Activated T-cell treated with anti-CD3 and anti-CD28 coated beads for 24 hours (primary cell): ENCODE measurements at regions not wholly inside any gene's neighbourhood (a gene's known extent, or its start where the extent isn't known, plus 50 kb on each side); places are given as distances from the start of the nearest gene placed in this dataset.

Source experiments
- DNase-seq: peaks from one replicate; pipeline ENCODE4 v3.0.0-alpha.2; 2020; ENCODE audit warnings: low read depth

DNA sequence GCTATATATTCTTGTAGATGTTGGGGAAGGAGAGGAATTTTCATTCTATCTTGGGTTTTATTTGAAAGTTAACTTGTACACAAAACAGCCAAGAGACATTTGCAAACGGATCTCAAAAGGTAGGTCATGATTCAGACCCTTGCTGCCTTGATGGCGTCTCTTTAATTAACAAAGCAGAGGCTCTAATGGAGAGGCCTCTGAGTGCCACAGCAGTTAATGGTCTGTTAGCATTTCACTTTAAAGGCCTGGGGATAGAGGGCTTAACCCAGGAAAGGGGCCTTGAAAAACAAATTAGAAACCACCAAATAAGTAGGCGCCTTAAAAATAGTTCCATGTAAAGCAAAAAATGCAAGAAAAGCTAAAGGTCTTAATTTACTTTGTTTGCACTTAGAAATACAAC is 836.9 kb upstream of the CELF4 start:
- DNase-seq, result no peak

DNA sequence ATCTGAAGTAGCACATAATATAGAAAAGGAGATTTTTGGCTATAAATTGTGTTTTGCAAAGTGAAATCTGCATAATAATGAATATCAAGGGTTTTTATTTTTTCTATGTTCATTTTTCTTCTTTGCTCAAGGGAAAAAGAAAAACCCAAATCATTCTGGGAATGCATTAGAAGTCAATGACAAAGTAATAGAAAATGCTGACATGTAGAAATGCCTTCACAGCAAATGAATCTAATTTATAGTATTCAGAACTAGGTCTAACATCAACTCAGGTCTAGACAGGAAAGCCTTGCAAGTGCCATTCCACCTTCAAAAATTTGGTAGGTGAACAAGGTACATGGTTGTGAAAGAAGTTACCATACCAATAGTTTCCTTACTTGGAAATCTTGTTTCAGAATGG is 831.5 kb upstream of the CELF4 start:
- no peak for DNase-seq

GRCh38 chr18:38386146-38386545 is 820.5 kb upstream of the CELF4 start:
- DNase-seq, result no peak

DNA sequence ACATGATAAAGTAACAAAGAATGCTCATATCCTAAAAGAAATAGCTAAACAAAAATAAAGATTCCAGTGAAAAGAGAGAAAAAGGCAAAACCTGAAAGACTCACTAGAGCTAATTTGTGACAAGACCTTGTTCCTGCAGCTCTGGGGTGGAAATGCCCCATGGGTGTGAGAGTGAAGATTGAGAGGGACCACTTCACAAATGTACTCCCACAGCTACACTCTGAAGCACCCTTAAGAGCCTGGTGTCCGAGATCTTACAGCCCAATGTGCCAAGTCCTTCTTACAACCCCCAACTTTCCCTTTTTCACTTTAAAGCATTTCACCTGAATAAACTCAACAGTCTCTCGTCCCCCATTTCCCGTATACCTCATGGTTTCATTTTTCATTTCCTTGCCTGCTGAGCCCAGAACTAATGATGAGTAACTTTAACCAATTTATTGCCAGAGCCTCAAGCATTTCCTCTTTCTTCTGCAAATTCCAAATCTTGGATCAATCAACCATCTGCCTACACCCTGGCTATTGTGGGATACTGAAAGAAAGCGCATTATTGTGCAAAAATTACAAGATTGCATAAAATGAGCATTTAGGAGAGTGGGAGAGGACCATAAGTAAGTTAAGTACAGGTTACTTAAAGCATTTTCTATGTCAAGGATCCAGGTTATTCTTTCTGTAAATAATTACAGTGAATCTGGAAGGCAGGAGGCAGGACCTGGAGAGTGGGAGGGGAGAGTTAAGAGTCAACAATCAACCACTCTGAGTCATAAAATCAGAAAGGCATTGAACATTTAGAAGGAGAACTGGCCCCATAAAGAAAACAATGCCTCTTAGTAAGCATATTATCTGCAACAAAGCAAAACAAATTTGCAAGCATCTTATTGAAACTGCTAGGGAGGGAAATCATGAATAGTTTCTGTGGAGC is 804.4 kb upstream of the CELF4 start:
- DNase-seq, result no peak

DNA sequence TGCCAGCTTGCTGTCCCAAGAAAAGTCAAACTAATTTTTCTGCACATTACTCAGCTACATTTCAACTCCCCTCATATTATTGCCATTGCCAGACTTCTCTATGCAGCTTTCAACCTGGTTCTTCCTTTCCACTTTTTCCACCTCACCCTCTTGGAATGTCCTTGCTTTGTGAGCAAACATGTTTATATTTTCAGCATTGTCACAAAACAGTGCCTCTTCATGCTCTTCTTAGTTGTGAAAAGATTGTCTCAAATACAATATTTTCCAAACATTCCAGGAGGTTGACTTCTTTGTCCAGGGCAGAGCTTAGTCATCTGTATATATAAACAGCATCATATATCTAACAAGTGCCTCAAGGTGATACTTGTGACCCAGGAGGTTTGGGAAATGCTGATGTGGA is 803.3 kb upstream of the CELF4 start:
- DNase-seq, result no peak

DNA sequence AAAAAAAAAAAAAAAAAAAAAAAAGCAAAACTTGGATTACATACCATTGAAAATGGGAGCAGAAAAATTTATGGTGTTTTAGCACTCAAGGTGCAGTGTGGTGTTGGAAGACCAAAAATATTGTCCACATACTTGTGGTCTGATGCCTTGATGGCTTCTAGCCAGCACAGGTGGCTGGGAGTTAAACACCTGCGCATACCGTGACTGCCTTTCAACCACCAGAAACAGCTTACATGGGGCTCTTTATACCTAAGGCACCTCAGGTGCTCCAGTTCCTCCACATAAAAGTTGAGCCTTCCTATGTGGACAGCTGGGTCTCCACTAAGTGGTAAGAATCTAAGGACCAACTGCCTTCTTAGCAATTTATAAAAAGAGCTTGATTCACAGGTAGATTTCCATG is 802.6 kb upstream of the CELF4 start:
- no peak for DNase-seq

DNA sequence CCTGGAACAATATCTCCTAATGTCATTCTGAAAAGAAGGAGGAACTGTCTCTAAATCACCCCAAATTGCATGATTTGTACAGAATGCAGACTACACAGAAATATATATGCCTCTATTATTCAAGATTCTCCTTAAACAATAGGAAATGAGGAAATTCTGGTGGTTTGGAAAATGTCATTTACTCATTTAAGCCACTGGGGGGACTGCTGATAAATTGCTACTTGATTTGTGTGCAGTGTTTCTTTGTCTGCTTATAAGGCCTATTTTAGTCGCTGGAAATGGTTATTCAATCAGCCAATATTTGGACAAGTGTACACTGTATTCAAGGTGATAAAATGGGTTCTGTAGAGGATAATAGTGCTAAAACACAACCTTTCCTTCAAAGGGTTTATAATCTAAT is 801.9 kb upstream of the CELF4 start:
- DNase-seq, result no peak

- DNase-seq, result no peak
Observed at GRCh38 chr18:38362286-38362792, 796.7 kb upstream of the CELF4 start.

DNA sequence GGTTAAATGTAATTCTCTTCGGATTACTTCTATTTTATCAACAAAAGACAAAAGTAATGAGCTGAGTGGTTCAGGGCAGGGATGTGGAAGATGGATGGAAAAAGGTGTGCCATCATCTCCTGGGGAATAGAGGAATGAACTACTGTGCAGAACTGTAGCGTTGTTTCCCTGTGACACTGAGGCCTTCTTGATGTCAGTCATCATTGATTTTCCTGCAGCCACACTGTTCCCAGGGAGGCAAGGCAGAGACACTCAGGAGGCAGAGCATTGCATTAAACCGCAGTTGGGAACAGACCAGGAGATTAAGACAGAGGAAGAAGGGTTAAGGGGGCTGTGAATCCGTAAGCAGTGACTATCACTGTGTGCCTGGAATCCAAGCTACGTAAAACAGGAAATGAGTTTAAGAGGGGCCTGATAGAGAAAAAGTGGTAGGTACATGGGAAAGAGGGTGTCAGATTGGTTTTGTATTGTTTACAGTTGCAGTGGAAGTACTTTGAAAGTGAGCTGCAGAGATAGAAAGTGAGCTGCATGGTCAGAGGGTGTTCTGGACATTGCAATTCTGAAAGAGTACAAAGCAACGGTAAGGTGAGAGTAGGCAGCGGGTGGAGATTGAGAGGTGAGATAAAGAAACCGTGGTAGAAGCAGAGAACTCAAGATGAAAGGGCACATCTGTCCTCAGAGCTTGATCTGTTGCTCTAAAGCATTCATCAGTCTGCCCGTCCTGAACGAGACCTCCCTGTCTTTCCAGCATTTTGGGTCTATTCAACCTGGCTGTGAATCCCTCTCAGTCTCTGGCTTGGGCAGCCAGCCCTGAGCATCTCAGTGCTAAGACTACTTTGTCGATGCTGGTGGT is 793.4 kb upstream of the CELF4 start:
- DNase-seq, result no peak

- DNase-seq, result no peak
Observed at GRCh38 chr18:38353149-38353548, 787.6 kb upstream of the CELF4 start.

DNA sequence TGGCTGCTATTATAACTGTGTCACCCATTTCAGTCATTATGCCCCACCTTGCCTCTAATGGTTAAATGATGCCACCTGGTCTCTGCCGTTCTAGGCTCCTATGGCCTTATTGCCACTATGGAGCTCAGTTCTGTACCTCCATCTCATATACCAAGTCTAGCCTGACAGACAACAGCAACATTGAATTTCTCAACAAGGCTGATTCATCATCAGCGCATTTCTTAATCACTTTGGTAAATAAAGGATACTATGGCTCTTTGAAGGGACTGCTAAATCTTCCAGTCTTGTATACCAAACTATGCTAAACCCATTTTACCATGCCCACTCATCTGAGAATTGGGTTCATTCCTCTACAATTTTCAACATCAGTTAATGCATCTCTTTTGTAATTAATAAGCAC is 784.5 kb upstream of the CELF4 start:
- DNase-seq, result no peak

- DNase-seq, result no peak
Observed at GRCh38 chr18:38330573-38330972, 765.0 kb upstream of the CELF4 start.

DNA sequence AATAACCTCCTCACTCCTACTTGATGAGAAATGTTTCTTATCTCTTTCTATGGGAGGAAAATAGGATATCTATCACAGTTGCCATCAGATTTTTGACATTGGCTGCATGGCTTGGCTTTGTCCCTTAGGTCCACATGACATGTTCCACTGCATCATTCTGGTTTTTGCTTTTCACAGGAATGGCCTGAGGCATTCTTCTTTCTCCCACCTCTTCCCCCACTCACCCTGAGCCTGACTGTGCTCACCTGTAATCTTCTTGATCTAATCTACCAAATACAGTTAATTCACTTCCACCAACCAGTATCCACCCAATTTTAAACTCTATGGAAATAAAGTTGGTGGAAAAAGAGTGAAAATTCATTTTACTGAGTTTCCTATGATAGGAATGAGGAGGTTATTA is 763.5 kb upstream of the CELF4 start:
- DNase-seq, result no peak

DNA sequence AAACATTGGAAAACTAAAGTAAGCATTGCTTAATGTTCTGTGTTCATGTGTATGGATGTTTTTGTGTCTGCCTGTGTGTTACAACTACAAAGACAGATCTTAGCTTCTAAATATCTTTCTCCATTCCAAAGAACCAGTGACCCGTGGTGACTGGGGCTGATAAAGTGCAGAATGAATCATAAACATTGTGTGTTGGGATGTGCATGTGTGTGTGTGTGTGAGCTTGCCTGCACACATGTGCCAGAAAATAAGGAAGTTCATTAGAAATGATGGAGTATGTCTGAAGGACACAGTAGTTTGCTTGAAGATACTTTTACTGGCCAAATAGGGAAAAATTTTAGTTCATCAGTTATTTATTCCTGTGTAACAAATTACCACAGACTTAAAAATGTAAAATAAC is 756.6 kb upstream of the CELF4 start:
- DNase-seq, result no peak

DNA sequence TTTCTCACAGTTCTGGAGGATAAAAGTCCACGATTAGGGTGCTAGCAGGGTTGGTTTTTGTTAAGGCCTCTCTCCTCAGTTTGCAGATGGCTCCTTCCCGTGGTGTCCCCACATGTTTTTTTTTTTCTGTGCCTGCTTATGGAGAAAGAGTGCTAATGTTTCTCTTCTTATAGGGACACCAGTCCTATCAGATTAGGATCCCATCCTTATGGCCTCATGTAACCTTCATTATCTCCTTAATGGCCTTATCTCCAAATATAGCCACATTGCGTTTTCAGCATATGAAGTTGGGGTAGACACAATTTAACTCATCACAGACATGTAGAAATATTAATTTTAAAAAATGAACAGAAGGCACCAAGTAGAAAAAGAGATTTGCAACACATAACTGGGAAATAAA is 755.7 kb upstream of the CELF4 start:
- DNase-seq, result no peak

DNA sequence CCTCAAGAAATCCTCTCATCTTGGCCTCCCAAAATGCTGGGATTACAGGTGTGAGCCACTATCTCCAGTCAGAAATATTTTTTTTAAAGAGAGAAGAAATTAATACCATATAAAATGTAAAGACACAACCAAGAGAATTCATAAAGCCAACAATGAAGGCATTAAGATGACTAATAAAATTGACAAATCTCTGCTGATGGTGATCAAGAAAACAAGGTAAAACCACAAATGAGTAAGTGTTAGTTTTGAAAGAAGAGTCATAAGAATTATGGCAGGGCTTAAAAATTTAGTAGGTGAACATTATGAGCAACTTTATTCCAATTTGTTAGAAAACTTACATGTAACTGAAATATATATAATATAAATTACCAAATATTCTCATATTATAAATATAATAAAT is 752.8 kb upstream of the CELF4 start:
- no peak for DNase-seq

DNA sequence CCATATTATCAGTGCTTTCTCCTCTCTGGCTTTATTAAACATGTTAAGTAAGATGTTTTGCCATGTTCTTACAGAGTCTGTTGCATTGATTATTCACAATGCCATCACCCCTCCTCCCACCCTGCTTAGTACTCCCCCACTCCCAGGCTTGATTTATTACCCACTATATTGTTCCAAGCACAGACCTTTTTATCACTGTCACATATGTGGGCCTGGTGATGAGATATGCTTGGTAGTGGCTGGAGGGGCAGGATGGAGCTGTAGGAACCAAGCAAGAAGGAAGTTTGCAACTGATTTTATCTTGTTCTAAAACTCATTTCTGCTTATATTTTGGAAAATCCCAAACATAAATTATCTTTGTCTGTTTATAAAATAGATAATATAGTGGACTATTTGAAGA is 748.2 kb upstream of the CELF4 start:
- DNase-seq, result no peak

- no peak for DNase-seq
Observed at GRCh38 chr18:38312532-38312931, 746.9 kb upstream of the CELF4 start.

DNA sequence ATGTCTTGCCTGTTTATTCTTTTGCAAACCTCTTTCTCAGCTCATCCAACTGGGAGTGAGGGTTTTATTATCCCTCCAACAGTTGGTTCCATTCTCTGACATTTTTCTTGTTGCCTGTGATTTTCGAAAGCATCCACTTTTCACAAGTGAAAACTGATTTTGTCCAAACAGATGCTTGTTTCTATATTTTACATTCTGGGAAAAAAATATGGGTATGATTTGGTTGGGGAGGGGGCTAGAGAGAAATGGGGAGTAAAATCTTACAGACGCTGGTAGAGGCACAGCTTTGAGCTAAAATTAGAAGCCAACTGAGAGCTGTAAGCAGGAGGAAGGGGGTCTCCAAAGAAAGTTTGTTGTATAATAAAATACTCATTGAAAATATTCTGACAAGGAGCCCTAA is 745.3 kb upstream of the CELF4 start:
- DNase-seq, result no peak

- DNase-seq, result no peak
Observed at GRCh38 chr18:38307914-38308313, 742.3 kb upstream of the CELF4 start.

DNA sequence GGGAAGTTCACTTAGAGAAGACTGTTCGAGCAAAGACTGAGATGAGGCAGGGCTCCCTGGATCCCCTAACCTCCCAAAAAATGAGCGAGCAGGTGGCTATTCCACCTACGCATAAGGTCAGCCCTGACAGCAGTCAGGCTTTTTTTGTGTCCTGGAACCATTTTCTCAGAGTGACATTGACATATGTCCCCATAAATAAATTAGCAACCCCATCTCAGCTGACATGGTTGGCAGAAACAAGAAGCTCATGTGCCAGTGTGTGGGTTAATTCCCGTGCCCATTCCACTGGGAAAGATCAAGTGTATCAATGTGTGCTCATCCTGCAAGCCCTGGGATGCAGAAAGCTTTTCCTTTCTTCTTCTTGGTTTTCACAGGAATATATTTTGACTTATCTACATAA is 740.4 kb upstream of the CELF4 start:
- DNase-seq, result no peak

DNA sequence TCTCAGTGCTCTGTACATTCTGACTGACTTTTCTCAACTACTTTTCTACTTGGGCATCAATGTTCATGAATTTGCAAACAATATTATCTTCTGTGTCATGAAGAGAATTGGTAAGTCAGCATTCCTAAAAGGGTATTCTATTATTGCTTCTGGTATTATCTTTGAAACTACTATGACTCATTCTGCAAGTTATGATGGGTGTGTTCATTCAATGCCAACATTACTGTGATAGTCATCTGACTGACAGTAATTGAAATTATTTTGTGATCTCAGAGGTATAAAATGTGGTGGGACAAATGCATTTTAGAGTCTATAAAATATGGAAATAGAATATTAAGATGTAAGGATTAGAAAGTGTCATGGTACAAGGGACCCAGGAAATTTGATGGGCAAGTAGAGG is 736.0 kb upstream of the CELF4 start:
- DNase-seq, result no peak

DNA sequence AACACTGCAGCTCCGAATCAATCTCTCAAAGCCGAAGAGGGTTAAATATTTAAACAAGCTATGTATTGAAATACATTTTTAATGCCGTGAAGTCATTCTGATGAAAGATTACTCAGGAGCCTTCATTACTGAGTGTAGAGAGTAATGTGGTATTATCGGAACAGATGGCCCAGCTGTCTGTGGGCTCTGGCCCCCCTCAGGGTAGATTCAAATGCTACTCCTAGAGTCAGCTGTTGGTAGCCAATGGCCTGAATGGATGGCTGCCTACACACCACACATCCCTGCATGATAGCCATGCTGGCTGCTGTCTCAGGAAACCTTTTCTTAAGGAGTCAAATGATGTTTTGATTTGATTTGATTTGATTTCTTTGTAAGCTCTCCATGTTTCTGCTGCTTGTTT is 732.3 kb upstream of the CELF4 start:
- DNase-seq, result no peak
